Aorta (tissue), 5 donors: ENCODE measurements at regions not wholly inside any gene's neighbourhood (a gene's known extent, or its start where the extent isn't known, plus 50 kb on each side); places are given as distances from the start of the nearest gene placed in this dataset.

Experiments used
- ATAC-seq: fragments of 200-7000 bp; cut with Tn5 transposase; one replicate; pipeline ENCODE4 v1.9.1; 2022; ENCODE audit warnings: moderate library complexity; ENCODE audit not compliant: low FRiP score
- DNase-seq, 2 donors: peaks; one replicate each; pipeline ENCODE4 v3.0.0-alpha.2; 2020
- H3K27ac ChIP-seq, 2 donors: one replicate each; pipeline ENCODE4 v1.5.1; 2013; ENCODE audit warnings: low read length in 2 of 2, mild to moderate bottlenecking in 2 of 2, moderate library complexity in 2 of 2, control low read depth in 1 of 2, inconsistent platforms in 1 of 2, low read depth in 1 of 2
- H3K27me3 ChIP-seq, 2 donors: one replicate each; pipeline ENCODE4 v1.6.1; 2013; ENCODE audit warnings: control low read depth in 1 of 2, low read length in 1 of 2, mild to moderate bottlenecking in 1 of 2, moderate library complexity in 1 of 2; ENCODE audit not compliant: insufficient read depth in 2 of 2, control insufficient read depth in 1 of 2
- H3K36me3 ChIP-seq, 2 donors: one replicate each; pipeline ENCODE4 v1.6.1; 2013; ENCODE audit warnings: control low read depth in 1 of 2, low read length in 1 of 2, mild to moderate bottlenecking in 1 of 2; ENCODE audit not compliant: insufficient read depth in 2 of 2, control insufficient read depth in 1 of 2
- H3K4me1 ChIP-seq, 2 donors: one replicate each; pipeline ENCODE4 v1.6.1; 2013; ENCODE audit warnings: low read length in 2 of 2, control low read depth in 1 of 2, mild to moderate bottlenecking in 1 of 2, moderate library complexity in 1 of 2; ENCODE audit not compliant: insufficient read depth in 2 of 2, control insufficient read depth in 1 of 2
- H3K4me3 ChIP-seq, 2 donors: one replicate each; pipeline ENCODE4 v1.5.1; 2013; ENCODE audit warnings: low read length in 2 of 2, control low read depth in 1 of 2, mild to moderate bottlenecking in 1 of 2
- H3K9me3 ChIP-seq: one replicate; pipeline ENCODE4 v1.6.1; 2013; ENCODE audit warnings: mild to moderate bottlenecking, low read length; ENCODE audit not compliant: control insufficient read depth
- WGBS, 2 donors: extraction: QIAGEN DNeasy Blood & Tissue Kit; methylation state at CpG; one replicate each; pipeline ENCODE4 v1.1.7; 2013; 5-methylcytosine and 5-hydroxymethylcytosine counted together
- intact Hi-C, 2 donors: fragments of 100-400 bp; cut with DNase I; formaldehyde crosslinking; loops; one replicate each; pipeline versions ENCODE4 v1.14.2 to v1.15.0; 2022
- donor health status: healthy with polysubstance abuse.
- donor health status: Bipolar disorder and iron deficiency.
- donor health status: DM: no; HTN: no; CAD: no.
- donor health status: DM: no; HTN: no; CAD: no.
- donor health status: DM: yes; HTN: yes; CAD: no.

DNA sequence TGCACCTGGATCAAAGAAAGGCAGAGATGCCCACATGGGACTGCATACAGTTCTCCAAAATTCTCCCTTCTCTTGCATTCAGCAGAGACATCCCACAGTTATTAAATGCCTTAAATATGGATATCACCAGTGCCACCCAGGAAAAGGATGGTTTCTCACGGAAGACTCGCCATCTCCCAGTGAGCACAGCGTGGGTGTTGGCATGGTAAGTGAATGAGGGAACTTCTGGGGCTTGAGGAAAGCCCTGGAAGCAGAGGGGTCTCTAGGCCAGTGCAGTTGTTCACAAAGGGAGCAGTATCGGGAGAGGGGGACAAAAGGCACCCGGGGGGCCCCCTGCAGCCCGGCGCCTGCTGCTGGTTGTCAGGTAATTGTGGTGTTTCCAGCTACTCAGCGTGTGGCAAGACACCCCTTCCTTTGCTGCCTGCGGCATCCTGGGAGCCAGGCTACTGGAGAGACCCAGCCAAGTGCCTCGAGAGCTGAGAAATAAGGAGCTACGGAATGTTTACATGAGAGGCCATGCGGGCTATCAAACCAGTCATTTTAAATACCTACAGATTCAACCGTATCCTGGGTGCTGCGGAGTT lies 125.4 kb downstream of the PXDC1 start:
- intact Hi-C loops: no loop called here
- no peaks in the 10 kb centered on the region for H3K27me3 ChIP-seq
- H3K4me3 ChIP-seq: no peak overlapping the region
- no peaks in the 10 kb centered on the region for H3K36me3 ChIP-seq
- H3K9me3 ChIP-seq: no peaks in the 10 kb centered on the region
- WGBS, 2 donors: 77 to 83% methylated on average over 14 of the region's 14 CpGs
- no peak for ATAC-seq
- H3K27ac ChIP-seq: no peak overlapping the region
- H3K4me1 ChIP-seq: no peaks in the 10 kb centered on the region
- DNase-seq: no peak

- intact Hi-C loops: no loop called here
- DNase-seq: no peak
- ATAC-seq: no peak
- H3K36me3 ChIP-seq: no peaks in the 10 kb centered on the region
- H3K27me3 ChIP-seq: no peaks in the 10 kb centered on the region
- H3K4me1 ChIP-seq: no peaks in the 10 kb centered on the region
- no peak overlapping the region for H3K4me3 ChIP-seq
- 84 to 87% methylated on average over 16 of the region's 16 CpGs for WGBS, 2 donors
- no peak overlapping the region for H3K27ac ChIP-seq
- no peaks in the 10 kb centered on the region for H3K9me3 ChIP-seq
Measured at GRCh38 chr6:3625149-3625979, 126.1 kb downstream of the PXDC1 start.

GRCh38 chr6:3624250-3625136 lies 127.0 kb downstream of the PXDC1 start:
- H3K9me3 ChIP-seq: no peaks in the 10 kb centered on the region
- H3K27me3 ChIP-seq: no peaks in the 10 kb centered on the region
- no peak overlapping the region for H3K4me3 ChIP-seq
- intact Hi-C loops: no loop called here
- no peaks in the 10 kb centered on the region for H3K36me3 ChIP-seq
- 85 to 86% methylated on average over 14 of the region's 14 CpGs for WGBS, 2 donors
- DNase-seq (no peak), ATAC-seq (no peak)
- no peaks in the 10 kb centered on the region for H3K4me1 ChIP-seq
- H3K27ac ChIP-seq: no peak overlapping the region

DNA sequence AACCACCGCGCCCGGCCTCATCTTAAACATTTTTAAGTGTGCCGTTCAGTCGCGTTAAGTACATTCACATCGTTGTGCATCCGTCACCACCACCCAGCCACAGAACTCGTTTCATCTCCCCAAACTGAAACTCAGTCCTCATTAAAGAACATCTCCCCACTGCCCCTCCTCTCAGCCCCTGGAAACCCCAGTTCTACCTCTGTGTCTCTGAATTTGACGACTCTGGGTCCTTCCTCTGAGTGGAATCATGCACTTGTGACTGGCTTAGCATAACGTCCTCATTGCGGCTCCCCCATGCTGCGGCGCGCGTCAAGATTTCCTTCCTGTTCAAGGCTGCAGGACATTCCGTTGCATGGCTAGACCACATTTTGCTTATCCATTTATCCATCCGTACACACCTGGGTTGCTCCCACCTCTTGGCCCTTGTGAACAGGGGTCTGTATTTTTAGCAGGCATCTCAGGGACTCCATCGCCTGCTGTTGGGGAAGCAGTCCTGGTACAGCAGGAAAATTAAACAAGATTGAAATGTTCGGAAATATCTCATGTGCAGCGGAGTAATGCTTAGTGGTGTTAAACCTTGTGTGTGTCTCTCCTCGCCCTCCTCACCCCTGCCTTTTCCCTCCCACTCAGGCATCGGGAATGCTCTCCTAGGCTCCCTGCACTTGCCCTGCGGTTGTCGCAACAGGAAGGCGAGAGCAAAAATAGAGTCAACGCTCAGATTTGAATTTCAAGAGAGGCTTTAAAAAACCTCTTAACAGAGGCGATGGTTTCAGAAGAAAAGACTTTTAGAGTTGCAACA lies 127.9 kb downstream of the PXDC1 start:
- no peak for ATAC-seq
- 88 to 89% methylated on average over 28 of the region's 28 CpGs for WGBS, 2 donors

GRCh38 chr6:3621411-3621810 lies 130.1 kb downstream of the PXDC1 start:
- Histone ChIP-seq H3K36me3 (no peaks in the 10 kb centered on the region), H3K9me3 (no peaks in the 10 kb centered on the region), H3K27me3 (no peaks in the 10 kb centered on the region), H3K4me3 (no peak overlapping the region), H3K4me1 (no peaks in the 10 kb centered on the region), H3K27ac (no peak overlapping the region)
- DNase-seq (no peak), ATAC-seq (no peak)
- WGBS, 2 donors: 96% methylated on average over 5 of the region's 5 CpGs
- intact Hi-C loops: no loop called here

More for the DNA sequence above, 127.9 kb downstream of the PXDC1 start:
- Histone ChIP-seq H3K27me3 (no peaks in the 10 kb centered on the region), H3K4me3 (no peak overlapping the region), H3K9me3 (no peaks in the 10 kb centered on the region), H3K36me3 (no peaks in the 10 kb centered on the region), H3K27ac (no peak overlapping the region), H3K4me1 (no peaks in the 10 kb centered on the region)
- intact Hi-C loops: no loop called here
- DNase-seq: no peak

- Histone ChIP-seq H3K4me1 (no peaks in the 10 kb centered on the region), H3K27me3 (no peaks in the 10 kb centered on the region), H3K4me3 (no peak overlapping the region), H3K27ac (no peak overlapping the region), H3K9me3 (no peaks in the 10 kb centered on the region), H3K36me3 (no peaks in the 10 kb centered on the region)
- no peak for ATAC-seq
- WGBS, 2 donors: 92 to 93% methylated on average over 3 of the region's 3 CpGs
- intact Hi-C loops: no loop called here
- DNase-seq: no peak
Measured at GRCh38 chr6:3620937-3621336, 130.6 kb downstream of the PXDC1 start.

DNA sequence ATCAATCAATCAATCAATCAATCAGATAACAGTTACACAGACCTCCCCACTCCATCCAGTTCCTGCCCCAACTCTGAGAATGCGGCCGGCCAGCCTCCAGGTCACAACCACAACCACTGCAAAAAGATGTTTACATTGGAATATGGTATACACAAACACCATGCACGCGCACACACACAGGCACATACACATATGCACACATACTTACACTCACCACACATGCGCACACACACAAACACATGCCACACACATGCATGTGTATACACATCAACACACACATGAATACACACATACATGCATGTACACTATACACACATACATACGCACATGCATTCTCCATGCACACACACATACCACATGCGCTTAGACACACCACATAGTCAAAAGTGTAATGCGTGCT lies 131.1 kb downstream of the PXDC1 start:
- ATAC-seq: no peak
- H3K9me3 ChIP-seq: no peaks in the 10 kb centered on the region
- intact Hi-C loops: no loop called here
- WGBS, 2 donors: 97 to 98% methylated on average over 8 of the region's 8 CpGs
- no peaks in the 10 kb centered on the region for H3K36me3 ChIP-seq
- no peak overlapping the region for H3K27ac ChIP-seq
- H3K27me3 ChIP-seq: no peaks in the 10 kb centered on the region
- no peaks in the 10 kb centered on the region for H3K4me1 ChIP-seq
- H3K4me3 ChIP-seq: no peak overlapping the region
- no peak for DNase-seq

DNA sequence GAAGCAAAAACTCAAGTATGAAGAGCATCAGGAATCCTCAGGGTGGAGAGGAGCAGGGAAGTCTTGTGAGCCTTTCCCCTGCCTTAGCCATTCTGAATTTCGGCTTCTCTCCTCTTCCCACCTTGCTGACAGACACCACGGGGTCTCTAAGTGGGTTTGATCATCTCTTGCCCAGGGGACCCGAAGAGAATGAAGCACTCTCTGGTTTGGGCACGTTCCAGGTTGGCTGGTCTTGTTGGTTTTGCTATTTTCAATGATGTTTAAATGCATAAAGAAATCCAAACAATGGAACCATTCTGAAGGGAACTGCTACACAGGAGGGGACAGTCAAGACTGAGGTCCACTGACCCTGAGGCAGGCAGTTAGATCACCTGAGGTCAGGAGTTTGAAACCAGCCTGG lies 131.7 kb downstream of the PXDC1 start:
- DNase-seq: no peak

More for the DNA sequence above, 131.7 kb downstream of the PXDC1 start:
- intact Hi-C loops: no loop called here
- WGBS, 2 donors: 86 to 90% methylated on average over 4 of the region's 4 CpGs
- H3K27ac ChIP-seq: no peak overlapping the region
- H3K9me3 ChIP-seq: no peaks in the 10 kb centered on the region
- ATAC-seq: no peak
- no peaks in the 10 kb centered on the region for H3K27me3 ChIP-seq
- H3K36me3 ChIP-seq: no peaks in the 10 kb centered on the region
- H3K4me3 ChIP-seq: no peak overlapping the region
- H3K4me1 ChIP-seq: no peaks in the 10 kb centered on the region
